ENCODE measurements at regions not wholly inside any gene's neighbourhood (a gene's known extent, or its start where the extent isn't known, plus 50 kb on each side); places are given as distances from the start of the nearest gene placed in this dataset.
"Not testable (repeated sequence)": the region's sequence is repeated elsewhere in the genome, so short reads cannot be mapped to it uniquely, and the experiment has no call there.

DNA sequence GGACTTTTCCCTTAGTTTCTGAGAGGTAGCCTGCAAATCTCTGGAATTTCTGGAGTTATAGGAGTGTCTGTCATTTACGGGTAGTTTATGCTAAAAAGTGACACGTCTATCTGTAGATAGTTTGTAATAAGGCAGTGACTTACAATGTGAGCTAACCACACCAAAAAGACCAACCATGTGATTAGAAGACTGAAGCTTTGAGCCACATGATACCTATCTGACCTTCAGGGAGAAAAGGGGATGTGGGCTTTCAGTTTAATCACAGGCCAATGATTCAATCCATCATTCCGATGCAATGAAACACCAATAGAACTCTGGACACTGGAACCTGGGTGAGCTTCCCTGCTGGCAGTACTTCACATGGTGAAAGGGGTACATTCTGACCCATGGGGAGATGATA is 254.6 kb upstream of the GK2 start:
- DNase-seq (ENCODE audit: low spot score): no peak

DNA sequence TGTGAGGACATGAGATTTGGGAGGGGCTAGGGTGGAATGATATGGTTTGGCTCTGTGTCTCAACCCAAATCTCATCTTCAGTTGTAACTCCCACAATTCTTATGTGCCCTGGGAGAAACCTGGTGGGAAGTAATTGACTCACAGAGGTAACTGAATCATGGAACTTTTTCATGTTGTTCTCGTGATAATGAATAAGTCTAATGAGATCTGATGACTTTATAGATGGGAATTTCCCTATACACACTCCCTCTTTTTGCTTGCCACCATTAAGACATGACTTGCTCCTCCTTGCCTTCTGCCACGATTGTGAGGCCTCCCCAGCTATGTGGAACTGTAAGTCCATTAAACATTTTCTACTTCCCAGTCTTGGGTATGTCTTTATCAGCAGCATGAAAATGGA is 253.2 kb upstream of the GK2 start:
- no peak for DNase-seq (ENCODE audit: low spot score)

DNA sequence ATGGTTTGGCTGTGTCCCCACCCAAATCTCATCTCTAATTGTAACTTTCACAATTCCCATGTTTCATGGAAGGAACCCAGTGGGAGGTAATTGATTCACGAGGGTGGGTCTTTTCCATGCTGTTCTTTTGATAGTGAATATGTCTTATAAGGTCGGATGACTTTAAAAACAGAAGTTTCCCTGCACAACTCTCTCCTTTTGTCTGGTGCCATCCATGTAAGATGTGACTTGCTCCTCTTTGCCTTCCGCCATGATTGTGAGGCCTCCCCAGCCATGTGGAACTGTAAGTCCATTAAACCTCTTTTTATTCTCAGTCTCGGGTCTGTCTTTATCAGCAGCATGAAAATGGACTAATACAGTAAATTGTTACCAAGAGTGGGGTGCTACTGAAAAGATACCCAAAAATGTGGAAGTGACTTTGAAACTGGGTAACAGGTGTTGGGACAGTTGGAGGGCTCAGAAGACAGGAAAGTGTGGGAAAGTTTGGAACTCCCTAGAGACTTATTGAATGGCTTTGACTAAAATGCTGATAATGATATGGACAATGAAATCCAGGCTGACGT is 251.4 kb upstream of the GK2 start:
- not testable (repeated sequence) for DNase-seq (ENCODE audit: low spot score)

DNA sequence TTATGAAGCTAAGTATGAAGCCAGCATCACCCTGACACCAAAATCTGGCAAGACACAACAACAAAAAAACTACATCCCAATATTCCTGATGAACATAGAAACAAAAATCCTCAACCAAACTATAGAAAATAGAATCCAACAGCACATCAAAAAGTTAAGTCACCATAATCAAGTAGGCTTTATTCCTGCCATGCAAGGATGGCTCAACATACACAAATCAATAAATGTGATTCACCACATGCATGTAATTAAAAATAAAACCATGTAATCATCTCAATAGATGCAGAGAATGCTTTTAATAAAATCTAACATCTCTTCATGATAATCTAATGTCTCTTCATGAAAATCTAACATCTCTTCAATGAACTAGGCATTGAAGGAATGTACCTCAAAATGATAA is 249.4 kb upstream of the GK2 start:
- no peak for DNase-seq (ENCODE audit: low spot score)

DNA sequence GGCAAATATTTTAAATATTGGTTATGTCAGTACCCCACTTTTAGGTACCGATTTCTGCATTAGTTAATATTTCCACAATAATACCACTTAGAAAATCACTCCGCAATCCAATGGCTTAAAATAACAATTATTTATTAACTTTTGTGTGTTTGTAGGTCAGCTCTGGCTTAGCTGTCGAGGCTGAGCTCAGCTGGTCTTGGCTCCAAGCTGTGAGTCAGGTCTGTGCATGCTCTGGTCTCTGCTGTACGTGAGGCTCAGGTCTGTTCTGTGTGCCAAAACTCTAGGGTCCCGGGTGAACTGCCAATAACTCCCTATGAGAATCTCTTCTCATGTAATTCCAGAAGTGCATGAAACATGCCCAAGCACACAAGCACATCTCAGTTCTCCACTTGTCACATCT is 245.8 kb upstream of the GK2 start:
- no peak for DNase-seq (ENCODE audit: low spot score)

DNA sequence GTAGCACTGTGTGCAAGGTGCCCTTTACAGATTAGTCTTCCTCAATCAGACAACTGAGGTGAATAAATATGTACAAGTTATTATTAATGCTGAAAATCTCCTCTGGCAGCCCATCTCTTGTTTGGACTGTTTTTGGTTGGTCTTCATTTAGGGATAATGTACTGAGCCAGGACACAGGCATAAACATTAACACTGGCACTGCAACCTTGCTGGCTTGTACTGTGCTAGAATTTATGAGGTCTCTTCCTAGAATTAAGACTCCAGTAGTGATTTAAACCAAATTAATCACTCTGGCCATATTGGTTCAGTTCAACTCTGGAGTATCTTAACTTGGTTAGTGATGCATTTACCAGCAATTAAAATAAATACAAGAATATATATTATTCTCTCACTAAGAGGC is 244.7 kb upstream of the GK2 start:
- DNase-seq (ENCODE audit: low spot score): no peak

DNA sequence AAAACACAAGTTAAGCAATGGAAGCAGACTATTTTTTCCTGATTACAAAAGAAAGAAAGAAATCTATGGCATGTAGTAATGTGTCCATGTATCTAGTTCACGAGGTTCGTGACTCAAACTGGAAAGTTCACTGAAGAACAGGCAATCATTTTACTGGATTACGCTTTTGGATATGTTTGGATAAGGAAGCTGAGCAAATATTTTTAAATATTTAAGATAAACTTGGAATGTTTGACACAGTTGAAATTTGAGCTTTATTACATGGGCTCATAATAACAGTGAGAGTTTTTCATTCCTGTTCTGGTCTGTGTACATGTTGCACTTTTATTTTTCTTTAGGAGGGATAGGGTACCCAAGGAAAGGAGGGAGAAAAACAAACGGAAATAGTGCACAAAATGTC is 244.2 kb upstream of the GK2 start:
- no peak for DNase-seq (ENCODE audit: low spot score)

DNA sequence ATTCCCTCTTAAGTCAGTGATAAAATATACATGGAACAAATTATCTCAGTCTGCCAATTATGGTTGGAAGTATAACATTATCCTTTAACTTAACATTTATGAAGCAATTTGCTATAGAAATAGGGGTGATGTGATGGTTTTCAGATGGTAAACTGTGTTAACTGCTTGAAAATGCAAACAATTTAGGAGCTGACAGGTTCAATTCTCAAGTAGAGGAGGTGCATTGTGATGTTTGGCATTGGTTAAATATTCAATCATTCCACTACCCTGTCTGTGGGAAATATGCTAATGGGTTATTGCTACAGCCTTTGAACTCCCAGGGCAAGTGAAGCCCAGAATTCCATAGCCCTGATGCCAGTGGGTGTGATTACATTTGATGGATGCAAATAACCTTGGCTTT is 243.4 kb upstream of the GK2 start:
- no peak for DNase-seq (ENCODE audit: low spot score)

DNA sequence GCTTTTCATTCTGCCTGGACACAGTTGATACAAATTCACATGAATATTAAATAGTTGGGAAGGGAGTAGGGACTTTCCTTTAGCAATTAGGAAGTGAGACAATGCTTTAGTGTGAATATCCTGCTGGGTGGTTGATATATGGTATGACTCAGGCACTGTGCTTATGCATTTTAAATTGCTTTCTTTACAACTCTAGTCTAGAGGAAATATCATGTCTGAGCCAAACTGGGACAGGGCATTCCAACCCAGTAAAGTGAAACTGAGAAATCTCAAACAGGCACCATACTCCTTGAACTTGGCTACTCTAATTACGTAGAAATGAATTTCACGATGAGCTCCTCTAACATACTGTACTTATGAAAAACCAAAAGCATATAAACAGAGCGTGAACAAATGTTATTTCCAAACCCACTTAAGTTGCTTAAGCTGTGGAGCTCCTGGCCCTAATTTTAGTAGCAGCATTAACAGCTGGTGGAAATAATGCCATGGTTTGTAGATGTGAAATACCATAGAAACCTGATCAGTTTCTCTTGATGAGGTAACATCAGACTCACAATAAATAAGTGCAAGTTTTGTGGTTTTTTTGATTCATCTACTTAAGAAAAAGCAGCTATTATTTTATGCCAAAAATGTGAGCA is 242.9 kb upstream of the GK2 start:
- DNase-seq (ENCODE audit: low spot score): no peak

DNA sequence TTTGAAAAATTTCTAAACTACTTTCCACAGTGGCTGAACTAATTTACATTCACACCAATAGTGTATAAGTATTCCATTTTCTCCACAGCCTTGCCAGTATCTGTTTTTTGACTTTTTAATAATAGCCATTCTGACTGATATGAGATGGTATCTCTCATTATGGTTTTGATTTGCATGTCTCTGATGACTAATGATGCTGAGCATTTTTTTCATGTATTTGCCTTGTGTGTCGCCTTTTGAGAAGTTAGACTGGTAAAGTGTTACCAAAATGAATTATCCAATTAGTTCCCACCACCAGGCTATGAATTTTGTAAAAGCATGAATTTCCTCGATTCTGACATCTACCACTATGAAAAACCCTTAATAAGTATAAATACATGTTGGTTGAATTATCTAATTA is 242.2 kb upstream of the GK2 start:
- no peak for DNase-seq (ENCODE audit: low spot score)

DNA sequence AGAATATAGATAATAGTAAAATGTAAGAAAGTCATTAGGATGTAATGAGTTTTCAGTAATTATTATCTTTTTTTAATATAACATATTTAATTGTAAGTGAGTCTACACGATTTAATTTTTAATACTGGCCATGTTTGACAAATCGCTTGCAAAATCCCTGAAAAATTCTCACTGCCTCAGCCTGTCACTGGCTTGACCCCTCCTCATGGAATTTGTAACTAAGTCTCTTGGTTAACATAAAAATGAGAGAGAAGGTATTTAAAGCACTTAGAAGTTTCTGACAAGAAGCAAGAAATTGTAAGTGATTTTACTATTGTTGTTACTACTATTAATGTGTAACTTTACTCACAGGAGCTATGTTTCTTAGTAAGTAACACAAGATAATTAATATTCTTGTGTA is 237.9 kb upstream of the GK2 start:
- DNase-seq (ENCODE audit: low spot score): no peak

DNA sequence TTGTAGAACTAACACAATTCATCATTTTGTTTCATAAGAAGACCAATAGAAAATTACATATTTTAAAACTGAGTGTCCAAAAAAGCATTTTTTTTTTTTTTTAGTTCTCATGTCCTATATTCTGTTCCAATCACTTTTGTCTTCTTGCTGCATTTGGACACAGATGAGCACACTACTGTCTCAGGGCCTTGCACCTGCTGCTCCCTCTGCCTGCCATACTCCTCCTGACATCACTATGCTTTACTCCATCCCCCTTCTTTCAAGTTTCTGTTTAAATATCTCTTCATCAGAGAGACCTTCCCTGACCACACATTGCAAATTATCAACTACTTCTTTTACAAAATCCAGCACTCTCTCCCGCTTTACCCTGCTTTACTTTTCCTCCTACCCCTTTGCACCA is 230.7 kb upstream of the GK2 start:
- DNase-seq (ENCODE audit: low spot score): no peak

DNA sequence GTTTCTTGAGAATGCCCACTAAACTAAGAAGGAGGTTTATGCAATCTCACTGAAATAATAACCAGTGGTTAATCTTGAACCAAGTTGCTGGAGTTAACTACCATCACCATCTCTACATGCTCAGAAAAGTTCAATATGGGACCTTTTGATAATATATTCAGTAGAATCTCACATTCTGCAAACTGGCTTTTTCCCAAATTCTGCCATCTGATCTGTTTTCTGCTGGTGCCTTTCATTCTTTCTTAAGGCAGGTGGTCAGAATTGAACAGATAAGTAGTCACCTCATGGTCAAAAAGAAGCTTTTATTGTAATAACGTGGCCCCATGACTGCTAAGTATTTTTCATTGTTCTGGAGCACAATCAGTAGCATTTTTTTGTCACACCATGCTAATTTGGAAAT is 229.0 kb upstream of the GK2 start:
- no peak for DNase-seq (ENCODE audit: low spot score)

DNA sequence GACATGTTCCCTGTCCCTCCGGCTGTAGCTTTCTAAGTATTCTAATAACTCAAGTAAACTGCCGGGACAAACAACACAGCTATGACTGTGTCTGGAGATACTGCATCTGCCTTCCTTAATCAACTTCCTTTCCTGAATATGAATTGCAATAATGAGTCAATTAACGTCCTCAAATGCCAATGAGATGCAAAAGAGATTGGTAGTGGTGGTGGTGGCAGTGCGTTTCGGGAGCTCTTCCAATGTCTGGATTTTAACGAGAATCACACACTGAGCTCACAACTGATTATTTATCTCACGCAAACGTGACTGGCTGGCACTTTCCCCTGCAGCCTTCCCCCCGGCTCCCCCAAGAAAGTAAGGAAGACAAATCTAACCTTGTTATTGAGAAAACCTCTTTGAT is 226.1 kb upstream of the GK2 start:
- no peak for DNase-seq (ENCODE audit: low spot score)

DNA sequence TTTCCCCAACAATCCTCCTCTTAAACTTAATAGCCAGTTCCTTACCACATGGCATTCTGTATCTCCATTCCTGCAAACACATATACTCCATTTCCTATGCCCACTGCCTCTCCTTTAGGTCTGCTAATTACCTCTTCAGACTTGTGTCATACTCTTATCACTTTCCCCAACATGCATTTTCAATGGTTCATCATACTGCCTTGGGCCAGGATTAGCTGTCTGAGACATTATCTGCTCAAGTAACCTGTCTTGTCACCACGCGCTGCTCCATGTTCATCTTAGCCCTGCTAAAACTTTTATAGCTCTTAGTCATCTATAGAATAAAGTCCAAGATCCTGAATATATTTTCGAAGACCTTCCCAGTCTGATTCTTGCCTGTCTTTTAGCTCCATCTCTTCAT is 224.1 kb upstream of the GK2 start:
- DNase-seq (ENCODE audit: low spot score): no peak

DNA sequence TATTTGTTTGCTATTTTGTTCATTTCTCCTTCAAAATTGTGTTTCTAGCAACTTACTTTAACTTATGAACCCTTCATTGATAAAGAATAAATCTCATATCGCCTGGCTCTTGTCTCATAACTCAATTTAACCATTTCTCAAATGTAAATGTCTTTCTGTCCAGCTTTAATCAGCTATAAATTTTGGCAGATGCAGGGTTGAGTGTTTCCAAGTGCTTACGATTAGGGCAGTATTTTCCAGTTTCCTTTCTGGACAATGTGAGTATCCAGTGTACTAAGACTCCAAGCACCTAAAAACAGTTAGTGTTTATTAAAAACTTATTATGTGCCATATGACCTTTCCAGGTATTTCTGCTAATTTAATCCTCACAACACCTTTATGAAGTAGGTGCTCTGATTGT is 218.6 kb upstream of the GK2 start:
- DNase-seq (ENCODE audit: low spot score): no peak

DNA sequence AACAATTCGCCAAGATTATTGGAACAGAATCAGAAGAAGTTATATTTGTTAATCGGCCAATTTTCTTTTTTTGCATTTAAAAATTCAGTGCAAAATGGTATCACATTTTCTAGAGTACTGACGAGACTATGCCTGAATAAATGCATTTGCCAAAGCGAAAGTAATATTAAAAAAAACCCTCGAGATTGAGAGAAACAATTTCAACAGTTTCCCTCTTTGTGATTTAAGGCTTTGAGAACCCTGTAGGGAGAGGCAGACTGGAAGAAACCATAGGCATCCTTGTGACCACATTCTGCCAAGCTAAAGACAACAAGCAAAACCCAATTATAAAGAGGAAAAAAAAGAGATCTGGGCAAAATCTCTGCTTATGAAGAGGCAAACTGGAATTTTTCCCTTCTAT is 218.1 kb upstream of the GK2 start:
- DNase-seq (ENCODE audit: low spot score): no peak

DNA sequence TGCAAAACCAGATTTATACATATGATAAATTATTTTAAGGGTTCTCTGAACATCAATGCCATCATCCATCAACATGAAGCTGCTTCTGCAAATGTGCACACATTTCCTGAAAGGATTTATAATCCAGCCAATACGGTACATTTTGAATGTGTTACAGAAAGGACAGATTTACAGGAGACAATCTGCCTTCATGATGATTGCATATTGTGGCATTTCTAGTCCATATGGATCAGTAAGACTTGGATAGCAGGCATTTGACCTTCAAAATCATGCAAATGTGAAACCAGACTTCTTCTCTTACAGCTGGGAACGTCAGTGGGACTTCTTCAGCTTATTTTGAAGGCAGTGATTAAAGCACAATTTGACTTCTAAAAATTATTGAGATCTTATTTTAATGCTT is 217.3 kb upstream of the GK2 start:
- DNase-seq (ENCODE audit: low spot score): no peak

DNA sequence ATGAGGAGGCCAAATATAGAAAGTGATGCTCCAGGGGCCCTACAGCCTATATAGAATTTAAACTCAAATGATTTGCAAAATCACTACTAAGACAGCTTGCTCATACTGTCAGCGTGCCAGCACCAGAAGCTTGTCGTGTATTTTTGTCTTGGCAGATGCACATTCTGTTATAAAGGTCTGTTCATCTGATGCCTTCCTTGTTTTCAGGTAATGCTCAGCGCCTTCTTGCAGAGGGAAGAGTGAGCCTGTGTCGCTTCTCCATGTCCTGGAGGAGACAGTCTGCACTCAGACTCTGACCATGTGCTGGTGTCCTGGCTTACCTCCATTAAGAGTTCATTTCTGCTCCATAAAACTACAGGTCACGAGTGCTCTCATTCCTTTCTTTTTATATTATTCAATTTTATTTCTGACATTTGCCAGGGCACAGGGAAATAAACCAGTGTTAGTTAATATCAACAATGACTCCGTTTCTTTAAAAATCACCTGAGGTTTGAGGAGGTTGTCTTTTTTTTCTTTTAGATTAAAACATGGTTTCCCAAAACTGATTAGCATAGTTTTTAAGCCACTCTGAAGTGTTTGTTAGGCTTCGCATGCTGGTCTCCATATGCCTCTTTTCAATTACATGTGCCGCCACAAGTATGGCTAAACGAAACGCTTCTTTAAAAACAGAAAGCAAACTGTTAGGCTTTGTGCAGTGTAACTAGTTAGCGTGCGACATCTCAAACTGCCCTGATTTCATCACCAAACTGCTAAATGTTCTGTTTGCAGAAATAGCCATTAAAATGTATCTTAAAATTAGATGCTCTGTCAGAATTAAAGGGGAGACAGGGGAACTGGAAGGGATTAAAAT is 215.2 kb upstream of the GK2 start:
- no peak for DNase-seq (ENCODE audit: low spot score)

DNA sequence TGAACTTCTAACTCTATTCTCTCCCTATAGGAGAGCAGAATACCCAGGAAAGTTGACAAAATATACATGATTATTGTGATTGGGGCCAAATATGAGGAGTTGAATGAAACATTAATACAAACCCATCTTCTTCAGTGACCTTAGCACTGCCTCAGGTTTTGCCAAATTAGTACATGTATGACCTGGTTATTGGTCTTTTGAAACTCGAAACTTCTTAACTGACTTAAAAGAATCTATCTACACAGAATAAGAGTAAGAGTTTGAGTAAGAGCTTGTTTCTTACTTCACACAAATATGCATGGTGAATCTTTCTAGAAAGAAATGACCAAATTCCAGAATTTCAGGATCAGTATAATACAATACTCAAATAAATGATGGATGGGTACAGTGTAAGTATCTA is 213.0 kb upstream of the GK2 start:
- no peak for DNase-seq (ENCODE audit: low spot score)

DNA sequence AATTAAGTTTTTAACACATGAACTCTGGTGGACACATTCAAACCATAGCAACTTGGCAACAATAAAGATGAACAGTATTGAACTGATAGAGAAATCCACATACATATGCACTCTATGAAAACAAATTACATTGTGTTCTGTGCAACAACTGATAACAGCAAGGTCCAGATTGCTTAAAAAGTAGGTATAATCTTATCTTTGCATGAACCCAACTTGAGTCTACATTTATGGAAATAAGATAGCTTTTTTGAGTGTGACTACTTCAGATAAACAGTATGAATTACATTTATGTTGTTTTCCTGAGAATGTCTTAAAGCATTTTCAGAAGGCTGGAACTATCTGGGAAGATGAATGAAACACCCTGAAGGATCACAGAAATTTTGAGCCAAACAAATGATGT is 212.6 kb upstream of the GK2 start:
- DNase-seq (ENCODE audit: low spot score): no peak

DNA sequence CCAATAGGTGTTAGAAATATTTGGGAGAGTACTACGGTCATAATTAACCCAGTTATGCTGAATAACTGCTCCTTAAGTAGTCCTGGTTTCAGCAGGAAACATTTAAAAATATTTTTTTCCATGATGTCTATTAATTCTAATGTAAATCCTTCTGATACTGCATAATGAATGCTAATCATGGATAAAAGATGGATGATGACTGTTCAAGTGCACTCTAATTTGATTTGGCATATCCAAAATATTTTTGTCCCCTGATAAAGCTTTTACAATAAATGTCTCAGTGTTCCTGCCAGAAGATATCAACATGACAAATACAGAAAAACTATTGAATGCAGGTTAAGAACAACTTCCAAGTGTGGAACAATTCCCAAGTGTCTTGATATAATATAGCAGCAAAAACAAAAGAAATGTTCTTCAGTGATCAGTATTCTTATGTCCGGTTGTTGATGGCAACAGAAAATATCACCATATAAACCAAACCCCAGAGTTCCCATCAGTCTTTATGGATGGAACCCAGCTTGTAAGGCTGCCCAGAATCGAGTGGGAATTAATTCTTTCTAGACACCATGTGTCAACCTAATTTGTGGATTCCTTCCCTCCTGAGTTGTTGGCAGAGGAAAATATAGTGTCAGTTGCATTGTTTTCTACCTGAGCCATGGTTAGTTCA is 205.4 kb upstream of the GK2 start:
- no peak for DNase-seq (ENCODE audit: low spot score)

DNA sequence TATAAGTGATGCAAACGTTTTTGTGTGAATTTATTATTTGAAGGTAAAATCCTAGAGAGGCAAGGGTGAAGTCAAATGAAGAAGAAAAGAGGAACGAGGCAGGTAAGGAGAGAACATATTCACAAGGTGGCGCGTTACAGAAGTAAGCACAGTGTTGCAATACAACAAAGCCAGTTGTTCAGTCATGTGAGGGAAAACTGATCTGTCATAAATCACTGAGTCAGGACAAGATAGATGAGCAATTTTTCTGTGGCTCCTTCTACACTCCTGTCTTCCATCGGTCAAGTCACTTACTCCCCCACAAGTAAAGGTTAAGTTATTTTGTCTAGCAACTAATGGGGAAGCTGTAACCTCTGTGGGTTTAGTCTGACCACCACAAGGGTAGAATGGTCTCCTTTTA is 203.0 kb upstream of the GK2 start:
- DNase-seq (ENCODE audit: low spot score): no peak

All from NAMALWA (cell line).